Activated CD4-positive, alpha-beta T cell treated with anti-CD3 and anti-CD28 coated beads, Interleukin-2, Interleukin-6, amounts not matched to agents 100 ng/mL and 50 ng/mL, durations not matched to agents 16 hours and 8 hours (primary cell): ENCODE measurements at regions not wholly inside any gene's neighbourhood (a gene's known extent, or its start where the extent isn't known, plus 50 kb on each side); places are given as distances from the start of the nearest gene placed in this dataset.

Source experiments
- DNase-seq: peaks from one replicate; pipeline ENCODE4 v3.0.0-alpha.2; 2020

GRCh38 chr14:38073641-38074040 is 134.1 kb upstream of the SSTR1 start:
- DNase-seq = peak; percentile 24

GRCh38 chr14:38074081-38074480 is 133.6 kb upstream of the SSTR1 start:
- no peak for DNase-seq

GRCh38 chr14:38074754-38075153 is 132.9 kb upstream of the SSTR1 start:
- no peak for DNase-seq

GRCh38 chr14:38078393-38078792 is 129.3 kb upstream of the SSTR1 start:
- DNase-seq = peak; percentile 10

- DNase-seq = no peak
These were observed 128.4 kb upstream of the SSTR1 start for GRCh38 chr14:38079268-38079667.

- DNase-seq = no peak
These were observed 127.8 kb upstream of the SSTR1 start for GRCh38 chr14:38079886-38080285.

- no peak for DNase-seq
These were observed 127.0 kb upstream of the SSTR1 start for GRCh38 chr14:38080696-38081095.

GRCh38 chr14:38083039-38083438 is 124.7 kb upstream of the SSTR1 start:
- no peak for DNase-seq

GRCh38 chr14:38089123-38089522 is 118.6 kb upstream of the SSTR1 start:
- DNase-seq = no peak

GRCh38 chr14:38090506-38090905 is 117.2 kb upstream of the SSTR1 start:
- no peak for DNase-seq

GRCh38 chr14:38098074-38098836 is 109.4 kb upstream of the SSTR1 start:
- DNase-seq = no peak

GRCh38 chr14:38101679-38102078 is 106.0 kb upstream of the SSTR1 start:
- no peak for DNase-seq

- no peak for DNase-seq
These were observed 104.0 kb upstream of the SSTR1 start for GRCh38 chr14:38103542-38104225.

GRCh38 chr14:38105106-38105702 is 102.5 kb upstream of the SSTR1 start:
- DNase-seq = no peak

- DNase-seq = peak; percentile 54
These were observed 100.5 kb upstream of the SSTR1 start for GRCh38 chr14:38107216-38107631.

GRCh38 chr14:38108681-38109080 is 99.0 kb upstream of the SSTR1 start:
- no peak for DNase-seq

- no peak for DNase-seq
These were observed 97.4 kb upstream of the SSTR1 start for GRCh38 chr14:38110258-38110657.

GRCh38 chr14:38111046-38111445 is 96.7 kb upstream of the SSTR1 start:
- DNase-seq = no peak

- DNase-seq = no peak
These were observed 94.2 kb upstream of the SSTR1 start for GRCh38 chr14:38113546-38113945.

GRCh38 chr14:38116895-38117294 is 90.8 kb upstream of the SSTR1 start:
- no peak for DNase-seq

- no peak for DNase-seq
These were observed 87.6 kb upstream of the SSTR1 start for GRCh38 chr14:38120109-38120508.

GRCh38 chr14:38121320-38122020 is 86.2 kb upstream of the SSTR1 start:
- no peak for DNase-seq

- no peak for DNase-seq
These were observed 85.5 kb upstream of the SSTR1 start for GRCh38 chr14:38122241-38122640.

- DNase-seq = no peak
These were observed 83.2 kb upstream of the SSTR1 start for GRCh38 chr14:38124506-38124905.
